HepG2 (cell line): ENCODE measurements at regions not wholly inside any gene's neighbourhood (a gene's known extent, or its start where the extent isn't known, plus 50 kb on each side); places are given as distances from the start of the nearest gene placed in this dataset.

ENCODE experiments used
- GATAD2A ChIP-seq: IDR thresholded peaks from 2 replicates; pipeline ENCODE4 v1.6.1; 2016
- GLI4 ChIP-seq: sonication (generic); formaldehyde crosslinking; IDR thresholded peaks from 2 replicates; pipeline ENCODE4 v1.5.1; 2020; ENCODE audit warnings: missing genetic modification reagents, mild to moderate bottlenecking, moderate library complexity, borderline replicate concordance
- HBP1 ChIP-seq: IDR thresholded peaks from 2 replicates; pipeline ENCODE4 v1.6.1; 2016; ENCODE audit warnings: low read depth, control low read depth
- HOXA7 ChIP-seq: sonication (generic); formaldehyde crosslinking; IDR thresholded peaks from 2 replicates; pipeline ENCODE4 v1.8.1; 2022; ENCODE audit warnings: mild to moderate bottlenecking, missing genetic modification reagents, moderate library complexity
- KDM5A ChIP-seq: fragments of 200-600 bp; sonication (generic); IDR thresholded peaks from 2 replicates; pipeline ENCODE4 v1.7.0; 2018; ENCODE audit warnings: antibody characterized with exemption, mild to moderate bottlenecking, low read length, borderline replicate concordance
- PATZ1 ChIP-seq: sonication (generic); formaldehyde crosslinking; IDR thresholded peaks from 2 replicates; pipeline ENCODE4 v1.4.0; 2020; ENCODE audit warnings: missing genetic modification reagents
- POLR2AphosphoS5 ChIP-seq: IDR thresholded peaks from 2 replicates; pipeline ENCODE4 v1.6.1; 2012; ENCODE audit warnings: low read depth, low read length
- REXO4 ChIP-seq: sonication (generic); formaldehyde crosslinking; IDR thresholded peaks from 2 replicates; pipeline ENCODE4 v1.8.0; 2022; ENCODE audit warnings: missing genetic modification reagents, mild to moderate bottlenecking, borderline replicate concordance
- TBX2 ChIP-seq: sonication (generic); formaldehyde crosslinking; IDR thresholded peaks from 2 replicates; pipeline ENCODE4 v1.5.0; 2020; ENCODE audit warnings: missing genetic modification reagents, mild to moderate bottlenecking, borderline replicate concordance
- ZFP62 ChIP-seq: sonication (generic); formaldehyde crosslinking; IDR thresholded peaks from 2 replicates; pipeline ENCODE4 v1.4.0; 2020; ENCODE audit warnings: missing genetic modification reagents
- ZNF160 ChIP-seq: sonication (generic); formaldehyde crosslinking; IDR thresholded peaks from 2 replicates; pipeline ENCODE4 v1.8.0; 2022; ENCODE audit warnings: mild to moderate bottlenecking, inconsistent platforms, missing genetic modification reagents
- ZNF878 ChIP-seq: sonication (generic); formaldehyde crosslinking; IDR thresholded peaks from 2 replicates; pipeline ENCODE4 v1.8.1; 2023; ENCODE audit warnings: mild to moderate bottlenecking, missing genetic modification reagents, moderate library complexity
- TF ChIP-seq, protein P1 (sequence below): sonication (generic); formaldehyde crosslinking; IDR thresholded peaks from 2 replicates; pipeline ENCODE4 v1.5.0; 2020; ENCODE audit warnings: mild to moderate bottlenecking, missing genetic modification reagents, moderate library complexity

- TF ChIP-seq TBX2 (CRISPR knock-in tag) (no peak), POLR2AphosphoS5 (no peak), KDM5A (no peak), HOXA7 (CRISPR knock-in tag) (no peak), REXO4 (CRISPR knock-in tag) (no peak), GLI4 (CRISPR knock-in tag) (no peak), PATZ1 (CRISPR knock-in tag) (no peak), ZNF160 (CRISPR knock-in tag) (no peak), ZFP62 (no peak), ZNF878 (CRISPR knock-in tag) (no peak), GATAD2A (CRISPR knock-in tag) (no peak), HBP1 (CRISPR knock-in tag) (no peak)
- TF ChIP-seq, protein P1, sequence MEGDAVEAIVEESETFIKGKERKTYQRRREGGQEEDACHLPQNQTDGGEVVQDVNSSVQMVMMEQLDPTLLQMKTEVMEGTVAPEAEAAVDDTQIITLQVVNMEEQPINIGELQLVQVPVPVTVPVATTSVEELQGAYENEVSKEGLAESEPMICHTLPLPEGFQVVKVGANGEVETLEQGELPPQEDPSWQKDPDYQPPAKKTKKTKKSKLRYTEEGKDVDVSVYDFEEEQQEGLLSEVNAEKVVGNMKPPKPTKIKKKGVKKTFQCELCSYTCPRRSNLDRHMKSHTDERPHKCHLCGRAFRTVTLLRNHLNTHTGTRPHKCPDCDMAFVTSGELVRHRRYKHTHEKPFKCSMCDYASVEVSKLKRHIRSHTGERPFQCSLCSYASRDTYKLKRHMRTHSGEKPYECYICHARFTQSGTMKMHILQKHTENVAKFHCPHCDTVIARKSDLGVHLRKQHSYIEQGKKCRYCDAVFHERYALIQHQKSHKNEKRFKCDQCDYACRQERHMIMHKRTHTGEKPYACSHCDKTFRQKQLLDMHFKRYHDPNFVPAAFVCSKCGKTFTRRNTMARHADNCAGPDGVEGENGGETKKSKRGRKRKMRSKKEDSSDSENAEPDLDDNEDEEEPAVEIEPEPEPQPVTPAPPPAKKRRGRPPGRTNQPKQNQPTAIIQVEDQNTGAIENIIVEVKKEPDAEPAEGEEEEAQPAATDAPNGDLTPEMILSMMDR (CRISPR knock-in tag) = no peak
Measured at GRCh38 chr2:15791294-15791693, 149.1 kb upstream of the MYCN start.
